ENCODE measurements at regions not wholly inside any gene's neighbourhood (a gene's known extent, or its start where the extent isn't known, plus 50 kb on each side); places are given as distances from the start of the nearest gene placed in this dataset.
"Not testable (repeated sequence)": the region's sequence is repeated elsewhere in the genome, so short reads cannot be mapped to it uniquely, and the experiment has no call there.

GRCh38 chr20:36082315-36082915 is 72.1 kb upstream of the EPB41L1 start:
- DNase-seq = no peak

GRCh38 chr20:36083200-36083599 is 71.3 kb upstream of the EPB41L1 start:
- DNase-seq = not testable (repeated sequence)

GRCh38 chr20:36084356-36084755 is 70.2 kb upstream of the EPB41L1 start:
- DNase-seq = no peak

GRCh38 chr20:36084897-36085613 is 69.5 kb upstream of the EPB41L1 start:
- no peak for DNase-seq

- no peak for DNase-seq
These were observed 68.8 kb upstream of the EPB41L1 start for GRCh38 chr20:36085686-36086267.

- no peak for DNase-seq
These were observed 67.8 kb upstream of the EPB41L1 start for GRCh38 chr20:36086767-36087166.

- no peak for DNase-seq
These were observed 64.3 kb upstream of the EPB41L1 start for GRCh38 chr20:36090223-36090622.

- no peak for DNase-seq
These were observed 62.8 kb upstream of the EPB41L1 start for GRCh38 chr20:36091561-36092397.

GRCh38 chr20:36092398-36093024 is 62.0 kb upstream of the EPB41L1 start:
- peak; percentile 17 for DNase-seq

- peak; percentile 40 for DNase-seq
These were observed 61.3 kb upstream of the EPB41L1 start for GRCh38 chr20:36093025-36093803.

GRCh38 chr20:36093804-36094145 is 60.8 kb upstream of the EPB41L1 start:
- no peak for DNase-seq

- no peak for DNase-seq
These were observed 60.0 kb upstream of the EPB41L1 start for GRCh38 chr20:36094497-36094896.

- no peak for DNase-seq
These were observed 58.1 kb upstream of the EPB41L1 start for GRCh38 chr20:36096435-36096834.

- DNase-seq = no peak
These were observed 57.0 kb upstream of the EPB41L1 start for GRCh38 chr20:36097337-36098151.

GRCh38 chr20:36098364-36098763 is 56.2 kb upstream of the EPB41L1 start:
- no peak for DNase-seq

- DNase-seq = no peak
These were observed 55.4 kb upstream of the EPB41L1 start for GRCh38 chr20:36099106-36099505.

GRCh38 chr20:36101192-36101591 is 53.3 kb upstream of the EPB41L1 start:
- no peak for DNase-seq

GRCh38 chr20:36102306-36102705 is 52.2 kb upstream of the EPB41L1 start:
- no peak for DNase-seq

GRCh38 chr20:36102809-36103596 is 51.5 kb upstream of the EPB41L1 start:
- no peak for DNase-seq

- DNase-seq = no peak
These were observed 50.3 kb upstream of the EPB41L1 start for GRCh38 chr20:36104244-36104643.
